ENCODE measurements at regions not wholly inside any gene's neighbourhood (a gene's known extent, or its start where the extent isn't known, plus 50 kb on each side); places are given as distances from the start of the nearest gene placed in this dataset.

- H3K56ac ChIP-seq (replicated peaks; ENCODE audit: insufficient read length, low read depth, low read length): no peak overlapping the region
- no peak overlapping the region for H2BK20ac ChIP-seq (ENCODE audit: low read length)
- H4K5ac ChIP-seq (ENCODE audit: insufficient read length, low read depth, low read length): no peak overlapping the region
- DNase-seq (ENCODE audit: low read depth in 1 of 2, low spot score in 2 of 2) (no peak), FAIRE-seq (no peak)
- no peak overlapping the region for H3K18ac ChIP-seq (ENCODE audit: extremely low read depth, low read length)
- H4K91ac ChIP-seq (replicated peaks; ENCODE audit: insufficient read length, low read length): no peak overlapping the region
- no peak overlapping the region for H2BK120ac ChIP-seq (replicated peaks; ENCODE audit: low read depth, low read length)
- POLR2A ChIA-PET (ENCODE audit: partially characterized antibody): no interaction called here
- H3K23ac ChIP-seq (ENCODE audit: insufficient read length): no peak overlapping the region
- CTCF ChIA-PET (ENCODE audit: partially characterized antibody): interaction anchor here (0.9 to 1.0 kb wide), 2 partner anchors 46 to 361 kb away, joined by 3 read pairs; no protein-coding TSS in a partner anchor
- H2BK5ac ChIP-seq (ENCODE audit: low read depth, low read length): no peak overlapping the region
- no peak overlapping the region for H3K14ac ChIP-seq (ENCODE audit: insufficient read length)
- no peak overlapping the region for H3K4me3 ChIP-seq (ENCODE audit: extremely low read depth in 1 of 4, insufficient read depth in 2 of 4, low read depth in 3 of 4, low read length in 4 of 4)
- 90% methylated on average over 16 of the region's 16 CpGs; no CpG with 5 or more reads in 1 of the 2 experiments for WGBS, 2 experiments (ENCODE audit: extremely low coverage in 1 of 2, insufficient coverage in 1 of 2, insufficient read length in 1 of 2, insufficient replicate concordance in 2 of 2, low coverage in 1 of 2, low lambda C conversion rate in 2 of 2, missing lambda C conversion rate in 1 of 2)
- H3K79me2 ChIP-seq (ENCODE audit: control insufficient read depth in 1 of 2, insufficient read depth in 2 of 2, low read length in 2 of 2): no peaks in the 10 kb centered on the region
- no peak overlapping the region for H3K9ac ChIP-seq (replicated peaks in 1 of 4; ENCODE audit: extremely low read depth in 1 of 4, low read depth in 3 of 4, low read length in 3 of 4)
- no peaks in the 10 kb centered on the region for H4K20me1 ChIP-seq (replicated peaks in 1 of 2; ENCODE audit: control insufficient read depth in 1 of 2, insufficient read depth in 2 of 2, low read length in 2 of 2)
- H4K8ac ChIP-seq (ENCODE audit: extremely low read depth, insufficient read depth, low read length): no peak overlapping the region
- peaks cover 0 to 2% (median 1%) of the 10 kb centered on the region in 4 experiments; a peak in 2 of 7 replicates for H3K27me3 ChIP-seq (replicated peaks in 1 of 4; ENCODE audit: control insufficient read depth in 3 of 4, extremely low read depth in 1 of 4, insufficient read depth in 3 of 4, low read length in 3 of 4)
- no peaks in the 10 kb centered on the region; a peak in 1 of 4 replicates for H3K9me3 ChIP-seq (ENCODE audit: insufficient read depth in 2 of 2, low read depth in 1 of 2, low read length in 1 of 2)
- no peaks in the 10 kb centered on the region for H3K79me1 ChIP-seq (ENCODE audit: low read depth, low read length)
- no peak overlapping the region for H2BK15ac ChIP-seq (ENCODE audit: low read length)
- H2AK5ac ChIP-seq (ENCODE audit: low read depth, low read length): no peak overlapping the region; the same call in 1 of the 2 replicates
- no peak overlapping the region for H2BK12ac ChIP-seq (ENCODE audit: low read depth, low read length)
- H3K36me3 ChIP-seq (ENCODE audit: control insufficient read depth in 2 of 4, insufficient read depth in 4 of 4, low read length in 3 of 4): no peaks in the 10 kb centered on the region; a peak in 1 of 8 replicates
- peaks cover 0 to 3% (median 0%) of the 10 kb centered on the region in 4 experiments; a peak in 2 of 7 replicates for H3K4me1 ChIP-seq (replicated peaks in 1 of 4; ENCODE audit: control insufficient read depth in 3 of 4, insufficient read depth in 4 of 4, low read length in 3 of 4)
- H3K23me2 ChIP-seq (ENCODE audit: low read depth, low read length): no peaks in the 10 kb centered on the region
- no peak overlapping the region for H3K27ac ChIP-seq (ENCODE audit: low read depth, low read length)
- no peak overlapping the region for H3K4ac ChIP-seq (replicated peaks; ENCODE audit: insufficient read length, low read depth, low read length)
- no peak overlapping the region for H3K4me2 ChIP-seq (ENCODE audit: insufficient read depth in 1 of 2, low read depth in 2 of 2, low read length in 2 of 2)
- no peak overlapping the region for H2AFZ ChIP-seq (ENCODE audit: low read length)
- TF ChIP-seq GABPA (IDR thresholded peaks at IDR 0.05; ENCODE audit: borderline replicate concordance, insufficient read depth, low read length) (no peak), SUZ12 (IDR thresholded peaks at IDR 0.05; ENCODE audit: low read length) (no peak), TAF1 (IDR thresholded peaks at IDR 0.05; ENCODE audit: low read depth, low read length) (no peak), GTF2F1 (IDR thresholded peaks at IDR 0.05; ENCODE audit: borderline replicate concordance, low read depth, low read length) (no peak), TEAD4 (IDR thresholded peaks at IDR 0.05; ENCODE audit: low read depth, low read length) (no peak), SP4 (IDR thresholded peaks at IDR 0.05; ENCODE audit: low read length) (no peak), EGR1 (IDR thresholded peaks at IDR 0.05; ENCODE audit: borderline replicate concordance, low read depth, low read length) (no peak), ZNF274 (IDR thresholded peaks at IDR 0.05; ENCODE audit: borderline replicate concordance, extremely low read depth, low read length) (no peak), NRF1 (IDR thresholded peaks at IDR 0.05; ENCODE audit: low read depth, low read length) (no peak), YY1 (IDR thresholded peaks at IDR 0.05; ENCODE audit: low read depth, low read length) (no peak), CREB1 (IDR thresholded peaks at IDR 0.05) (no peak), CHD2 (IDR thresholded peaks at IDR 0.05; ENCODE audit: low read length) (no peak), RAD21 (IDR thresholded peaks at IDR 0.05 in 1 of 2, conservative IDR thresholded peaks at IDR 0.05 in 1 of 2; ENCODE audit: low read depth in 2 of 2, low read length in 2 of 2) (no peak), SIN3A (conservative IDR thresholded peaks at IDR 0.05 in 1 of 2, IDR thresholded peaks at IDR 0.05 in 1 of 2; ENCODE audit: low read depth in 1 of 2, low read length in 2 of 2) (no peak)
Measured at GRCh38 chr18:76613053-76613754, 118.2 kb upstream of the ZNF516 start.

Measured in H1 (cell line).